HG03432 (cell line): ENCODE measurements at regions not wholly inside any gene's neighbourhood (a gene's known extent, or its start where the extent isn't known, plus 50 kb on each side); places are given as distances from the start of the nearest gene placed in this dataset.
"Not testable (repeated sequence)": the region's sequence is repeated elsewhere in the genome, so short reads cannot be mapped to it uniquely, and the experiment has no call there.

Experiments
- ATAC-seq: cut with Tn5 transposase; IDR thresholded peaks from one replicate; pipeline ENCODE4 v1.9.1; 2021; ENCODE audit warnings: mild to moderate bottlenecking, moderate library complexity; ENCODE audit not compliant: unreplicated experiment

DNA sequence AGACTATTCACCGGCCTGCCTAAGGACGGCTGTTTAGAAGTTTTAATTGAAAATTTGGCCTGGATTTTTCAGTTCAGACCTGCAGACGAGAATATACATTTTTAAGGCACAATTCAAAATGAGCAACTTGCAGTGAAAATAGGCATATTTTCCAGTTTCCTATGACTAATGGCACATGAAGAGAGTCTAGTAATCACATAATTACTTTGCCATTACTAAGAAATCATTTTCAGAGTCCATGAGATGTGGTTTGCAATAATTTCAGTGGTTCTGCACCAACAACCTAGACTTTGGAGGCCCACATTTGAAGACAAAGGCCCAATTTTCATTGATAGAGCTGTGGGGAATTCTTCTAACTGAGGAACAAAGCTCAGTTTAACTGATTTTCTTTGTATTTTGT lies 205.3 kb downstream of the SOX2 start:
- ATAC-seq: no peak

DNA sequence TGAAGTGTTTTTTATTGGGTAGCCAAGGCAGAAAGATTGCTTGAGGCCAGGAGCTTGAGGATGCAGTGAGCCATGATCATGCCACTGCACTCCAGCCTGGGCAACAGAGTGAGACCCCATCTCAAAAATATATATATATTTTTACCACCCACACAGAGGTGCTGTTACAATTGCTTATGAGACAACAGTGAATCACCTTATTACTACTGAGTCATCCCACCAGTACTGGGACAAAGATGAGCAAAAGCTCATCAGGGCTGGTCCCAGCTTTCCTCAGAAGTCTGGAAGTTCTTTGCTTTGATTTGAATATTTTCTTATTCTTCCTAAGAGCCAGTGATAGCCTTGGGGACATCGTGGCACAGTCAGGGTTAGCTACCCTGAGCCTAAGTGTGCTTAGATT lies 207.7 kb downstream of the SOX2 start:
- ATAC-seq: no peak

DNA sequence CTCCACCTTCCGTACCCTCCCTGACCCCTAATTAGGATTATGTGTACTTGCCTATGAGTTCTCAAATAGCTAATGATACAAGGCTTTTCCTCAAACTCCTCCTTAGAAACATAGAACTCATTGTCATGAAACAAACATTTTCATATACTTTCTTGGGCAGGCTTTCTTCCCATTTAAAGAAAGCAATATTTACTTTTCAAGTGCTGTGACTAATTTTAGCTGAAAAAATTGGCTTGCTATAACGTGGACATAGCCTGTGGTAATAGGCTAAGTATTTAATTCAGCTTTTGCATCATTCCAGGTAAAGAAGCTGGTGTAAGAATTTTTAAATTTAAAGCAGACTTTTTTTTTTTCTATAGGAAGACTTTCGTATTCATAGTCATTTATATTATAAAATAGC lies 208.7 kb downstream of the SOX2 start:
- no peak for ATAC-seq

DNA sequence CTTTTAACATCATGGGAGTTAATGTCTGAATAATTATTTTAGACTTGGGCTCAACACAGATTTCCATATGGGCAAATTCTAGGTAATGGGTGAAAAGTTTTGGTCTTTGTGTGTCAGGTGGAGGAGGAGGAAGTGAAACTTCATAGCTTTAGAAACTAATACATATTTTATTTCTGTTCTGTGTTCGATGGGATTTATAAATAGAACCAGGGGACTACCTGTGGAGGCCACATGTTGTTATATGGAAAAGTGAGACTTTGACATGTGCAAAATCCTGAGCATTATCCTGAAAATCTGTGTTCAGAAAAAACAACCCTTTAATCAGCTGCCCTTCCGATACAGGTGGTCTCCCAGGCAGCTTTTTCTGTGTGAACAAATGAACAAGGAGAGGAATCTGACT lies 209.5 kb downstream of the SOX2 start:
- peak; percentile 96 for ATAC-seq

DNA sequence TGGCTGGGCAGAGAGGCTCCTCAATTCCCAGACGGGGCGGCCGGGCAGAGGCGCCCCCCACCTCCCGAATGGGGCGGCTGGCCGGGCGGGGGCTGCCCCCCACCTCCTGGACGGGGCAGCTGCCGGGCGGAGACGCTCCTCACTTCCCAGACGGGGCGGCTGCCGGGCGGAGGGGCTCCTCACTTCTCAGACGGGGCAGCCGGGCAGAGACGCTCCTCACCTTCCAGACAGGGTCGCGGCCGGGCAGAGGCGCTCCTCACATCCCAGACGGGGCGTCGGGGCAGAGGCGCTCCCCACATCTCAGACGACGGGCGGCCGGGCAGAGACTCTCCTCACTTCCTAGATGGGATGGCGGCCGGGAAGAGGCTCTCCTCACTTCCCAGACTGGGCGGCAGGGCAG lies 214.1 kb downstream of the SOX2 start:
- ATAC-seq: not testable (repeated sequence)

DNA sequence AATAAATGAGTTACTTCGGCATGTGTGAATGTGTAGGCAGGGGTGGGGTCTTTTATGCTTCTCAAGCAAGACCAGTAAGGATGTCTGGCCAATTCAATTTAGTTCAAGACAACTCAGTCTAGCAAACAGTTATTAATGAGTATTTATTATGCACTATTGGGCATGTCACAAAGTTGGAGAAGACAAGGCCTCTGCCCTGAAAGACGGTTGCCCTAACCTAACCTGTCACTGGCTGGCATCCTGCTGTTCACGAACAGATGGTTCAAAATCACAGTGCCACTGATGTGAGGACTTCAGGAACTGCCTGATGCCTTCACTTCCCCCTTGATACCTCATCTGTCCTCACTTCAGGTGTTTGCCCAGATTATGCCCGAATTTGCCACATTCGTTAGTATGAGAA lies 217.8 kb downstream of the SOX2 start:
- no peak for ATAC-seq

DNA sequence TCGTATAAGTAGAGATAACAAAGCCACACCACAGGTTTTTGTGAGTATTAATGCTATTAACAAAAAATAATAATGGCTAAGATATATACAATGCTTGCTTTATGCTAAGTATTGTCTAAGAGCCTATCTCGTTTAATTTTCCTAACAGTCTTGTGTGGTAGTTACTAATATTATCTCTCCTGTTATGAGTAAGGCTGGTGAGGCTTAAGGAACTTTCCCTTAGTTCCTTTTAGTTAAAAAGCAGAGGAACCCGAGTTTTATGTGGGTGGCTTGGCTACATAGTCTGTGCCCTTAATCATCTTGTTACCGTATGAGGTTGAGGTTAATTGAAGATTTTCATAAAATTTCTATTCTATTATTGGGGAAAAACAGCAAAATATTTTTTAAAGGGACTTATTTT lies 218.4 kb downstream of the SOX2 start:
- peak; percentile 37 for ATAC-seq

DNA sequence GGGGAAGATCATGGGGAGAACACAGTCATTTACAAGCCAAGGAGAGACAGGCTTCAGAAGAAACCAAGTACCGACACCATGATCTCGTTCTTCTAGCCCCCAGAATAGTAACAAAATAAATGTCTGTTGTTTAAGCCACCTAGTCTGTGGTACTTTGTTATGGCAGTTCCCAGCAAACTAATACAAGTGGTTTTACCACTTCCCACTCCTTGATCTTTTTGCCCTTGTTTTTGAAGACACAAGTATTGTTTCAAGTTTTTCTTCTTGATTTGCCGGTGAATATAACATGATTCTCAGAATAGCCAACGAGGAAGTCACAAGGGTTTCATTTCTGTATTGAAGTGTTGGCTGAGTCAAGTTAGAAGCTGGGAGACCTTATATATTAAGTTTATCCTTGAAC lies 220.3 kb downstream of the SOX2 start:
- ATAC-seq: peak; percentile 67

DNA sequence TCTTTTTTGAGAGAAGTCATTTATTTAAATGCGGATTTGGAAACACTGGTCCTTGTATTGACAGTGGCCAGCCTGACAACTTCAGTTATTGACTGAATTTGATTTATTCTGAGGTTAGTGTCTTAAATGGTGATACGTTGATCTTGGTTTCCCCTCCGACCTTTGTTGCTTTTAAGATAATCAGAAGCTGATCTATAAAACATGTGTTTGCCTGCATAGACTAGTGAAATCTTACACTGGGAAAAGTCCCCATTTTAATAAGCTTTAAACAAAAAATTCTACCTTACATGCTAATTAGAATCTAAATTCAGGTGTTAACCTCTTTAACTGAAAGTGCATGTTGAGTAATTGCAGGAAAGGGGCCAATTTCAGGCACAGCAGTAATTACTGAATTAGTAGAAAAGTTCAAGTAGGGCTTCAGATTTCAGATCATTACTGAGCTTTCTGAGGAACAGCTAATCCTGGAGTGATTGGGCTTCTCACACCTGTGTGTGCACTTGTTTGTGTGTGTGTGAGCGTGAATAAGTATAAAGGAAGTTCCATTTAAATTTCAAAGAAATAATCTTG lies 221.4 kb downstream of the SOX2 start:
- peak; percentile 43 for ATAC-seq

DNA sequence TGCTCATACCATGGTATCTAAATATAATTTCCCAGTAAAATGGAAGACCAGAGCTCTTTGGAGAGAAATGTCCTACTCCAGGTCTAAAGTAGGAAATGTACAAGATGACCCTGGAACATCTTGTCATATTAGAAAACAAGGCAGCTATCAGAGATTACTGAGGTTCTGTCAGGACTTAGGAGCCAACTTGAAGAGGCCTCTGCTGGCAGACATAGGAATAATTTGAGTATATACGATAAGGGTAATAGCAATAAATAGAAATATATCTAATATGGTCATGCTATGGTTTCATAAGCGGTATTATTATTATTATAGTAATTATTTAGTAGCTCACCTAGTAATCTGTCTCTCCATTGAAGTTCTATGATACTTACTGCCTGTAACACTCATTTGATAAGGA lies 224.2 kb downstream of the SOX2 start:
- no peak for ATAC-seq

DNA sequence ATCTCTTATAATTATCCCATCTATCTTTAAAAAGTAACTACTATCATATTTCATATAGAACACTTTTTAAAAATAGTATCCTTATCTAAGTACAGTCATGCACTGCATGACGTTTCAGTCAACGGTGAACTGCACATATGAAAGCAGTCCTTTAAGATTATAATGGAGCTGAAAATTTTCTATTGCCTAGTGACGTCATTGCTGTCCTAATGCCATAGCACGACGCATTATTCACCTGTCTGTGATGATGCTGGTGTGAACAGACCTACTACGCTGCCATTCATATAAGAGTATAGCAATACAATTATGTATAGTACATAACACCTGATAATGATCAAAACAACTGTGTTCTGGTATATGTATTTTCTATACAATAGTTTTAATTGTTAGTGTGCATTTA lies 225.0 kb downstream of the SOX2 start:
- ATAC-seq: no peak

DNA sequence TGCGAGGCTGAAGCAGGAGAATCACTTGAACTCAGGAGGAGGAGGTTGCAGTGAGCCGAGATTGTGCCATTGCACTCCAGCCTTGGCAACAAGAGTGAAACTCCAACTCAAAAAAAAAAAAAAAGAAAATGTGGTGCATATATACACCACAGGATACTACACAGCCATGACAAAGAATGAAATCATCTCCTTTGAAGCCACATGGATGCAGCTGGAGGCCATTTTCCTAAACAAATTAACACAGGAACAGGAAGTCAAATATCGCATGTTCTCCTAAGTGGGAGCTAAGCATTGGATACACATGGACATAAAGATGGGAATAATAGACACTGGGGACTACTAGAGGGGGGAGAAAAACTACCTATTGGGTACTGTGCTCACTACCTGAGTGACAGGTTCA lies 226.9 kb downstream of the SOX2 start:
- ATAC-seq: not testable (repeated sequence)

DNA sequence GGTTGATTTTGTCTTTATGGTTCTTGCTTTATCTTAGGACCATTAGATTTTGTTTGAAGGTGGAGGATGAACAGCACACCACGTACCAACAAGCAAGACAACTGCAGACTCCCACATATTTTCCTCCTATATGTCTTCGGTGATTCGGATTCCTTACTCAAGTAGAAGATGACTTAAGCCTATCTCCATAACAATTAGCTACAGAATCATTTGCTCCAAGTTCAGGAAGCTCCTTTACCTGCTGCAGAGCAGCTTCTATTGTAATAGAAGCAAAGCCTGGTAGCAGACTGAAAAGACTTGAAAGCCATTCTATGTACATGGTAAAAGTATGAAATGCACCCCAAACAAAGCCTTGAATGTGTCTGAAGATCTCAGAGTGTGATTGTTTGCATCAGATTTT lies 229.0 kb downstream of the SOX2 start:
- no peak for ATAC-seq

DNA sequence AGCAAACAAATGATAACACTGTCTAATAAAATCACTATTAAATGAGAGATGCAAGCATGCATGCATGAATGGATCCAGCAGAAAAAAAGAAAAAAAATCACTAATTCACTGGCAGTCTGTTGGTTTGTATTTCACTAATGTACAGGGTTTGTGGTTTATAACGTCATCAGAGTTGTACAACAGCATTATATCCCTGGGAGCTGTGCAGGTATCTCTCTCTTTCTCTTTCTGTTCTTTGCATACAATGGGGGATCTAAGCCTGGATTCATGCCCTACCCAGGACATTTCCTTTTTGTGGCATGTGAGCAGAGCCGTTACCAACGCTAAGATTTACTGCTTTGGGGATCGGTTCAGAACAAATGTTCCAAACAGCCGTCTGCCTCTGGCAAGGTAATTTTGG lies 229.5 kb downstream of the SOX2 start:
- ATAC-seq: peak; percentile 79

DNA sequence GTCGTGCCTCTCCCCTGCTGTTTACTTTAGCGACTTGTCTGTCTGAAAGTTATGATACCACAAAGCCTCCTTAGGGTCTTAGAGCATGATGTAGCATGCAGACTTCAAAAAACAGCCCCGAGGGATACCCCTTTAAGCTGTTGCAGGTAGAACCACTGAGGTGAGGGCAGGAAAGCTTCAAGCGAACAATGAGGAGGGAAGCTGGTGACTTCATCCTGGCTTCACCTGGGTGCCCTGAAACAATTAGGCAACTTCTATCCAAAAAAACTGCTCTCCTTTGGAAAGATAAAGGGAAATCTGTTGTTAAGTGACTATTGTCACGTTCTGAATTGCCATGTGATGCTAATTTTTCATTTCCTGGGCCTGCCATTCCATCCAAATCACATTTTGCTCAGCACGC lies 231.6 kb downstream of the SOX2 start:
- no peak for ATAC-seq

DNA sequence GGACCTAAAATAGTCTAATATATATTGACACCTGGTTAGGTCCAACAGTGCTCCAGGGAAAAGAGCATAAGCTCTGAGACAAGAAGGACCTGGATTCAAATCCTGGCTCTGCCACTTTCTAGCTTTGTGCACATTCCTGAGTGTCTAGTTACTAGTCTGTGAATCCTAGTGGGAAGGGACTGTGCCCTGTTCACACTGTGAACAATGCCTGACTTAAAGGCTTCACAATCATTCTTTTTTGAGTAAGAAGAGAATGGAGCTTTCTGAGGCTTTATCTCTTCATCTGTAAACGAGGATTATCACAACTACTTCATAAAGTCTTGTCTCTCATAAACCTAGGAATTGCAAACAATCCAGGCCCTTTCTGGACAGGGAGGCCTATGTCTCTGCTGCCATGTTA lies 235.9 kb downstream of the SOX2 start:
- no peak for ATAC-seq

DNA sequence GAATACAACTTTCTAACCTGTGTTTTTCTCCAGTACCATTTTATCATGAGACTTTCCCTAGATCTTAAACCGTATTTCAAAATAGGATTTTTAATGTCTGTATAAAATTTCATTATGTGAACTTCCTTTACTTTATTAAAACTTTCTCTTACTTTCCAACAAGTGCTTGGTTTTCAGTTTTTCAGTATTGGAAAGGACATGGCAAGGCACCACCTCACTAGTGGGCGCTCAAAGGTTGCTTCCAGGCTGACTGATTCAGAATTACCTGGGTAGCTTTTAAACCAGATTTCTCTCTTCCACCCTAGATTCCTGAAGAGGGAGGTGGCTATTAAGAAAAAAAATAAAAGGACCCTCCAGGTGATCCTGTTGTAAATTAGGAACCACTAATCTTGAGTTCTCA lies 236.6 kb downstream of the SOX2 start:
- ATAC-seq: no peak

DNA sequence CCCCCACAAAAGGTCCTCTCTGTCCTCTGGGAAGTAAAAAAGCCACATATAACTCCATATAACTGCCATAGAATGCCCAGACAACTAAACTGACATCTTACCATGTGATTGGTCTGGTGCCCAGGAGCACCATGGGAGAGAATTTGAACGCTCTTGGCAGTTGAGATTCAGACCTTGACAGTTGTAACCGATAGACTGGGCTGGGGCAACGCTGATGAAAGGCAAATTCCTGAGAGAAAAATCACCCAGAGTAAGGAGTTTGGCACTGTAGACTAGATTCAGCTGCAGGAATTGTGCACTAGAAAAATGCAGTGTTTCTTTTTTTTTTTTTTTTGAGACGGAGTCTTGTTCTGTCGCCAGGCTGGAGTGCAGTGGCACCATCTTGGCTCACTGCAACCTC lies 240.5 kb downstream of the SOX2 start:
- no peak for ATAC-seq

DNA sequence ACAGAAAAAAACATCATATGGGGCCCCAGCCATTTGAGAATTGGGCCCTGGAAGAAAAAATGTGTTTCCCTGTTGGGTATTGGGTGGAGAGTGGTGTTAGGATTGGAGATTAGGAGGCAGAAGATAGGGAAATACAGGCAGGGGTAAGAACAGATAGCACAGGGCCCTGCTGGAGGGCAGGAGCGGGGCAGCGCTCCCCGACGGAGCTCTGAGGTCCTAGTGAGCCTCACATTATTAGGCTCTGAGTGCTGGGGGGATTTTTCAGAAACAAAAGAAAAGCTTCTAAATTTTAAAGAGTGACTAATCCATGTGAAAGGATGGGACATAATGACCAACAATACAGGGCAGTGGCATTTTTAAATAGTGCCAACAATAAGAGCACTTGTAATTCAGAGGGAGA lies 241.2 kb downstream of the SOX2 start:
- ATAC-seq: no peak

DNA sequence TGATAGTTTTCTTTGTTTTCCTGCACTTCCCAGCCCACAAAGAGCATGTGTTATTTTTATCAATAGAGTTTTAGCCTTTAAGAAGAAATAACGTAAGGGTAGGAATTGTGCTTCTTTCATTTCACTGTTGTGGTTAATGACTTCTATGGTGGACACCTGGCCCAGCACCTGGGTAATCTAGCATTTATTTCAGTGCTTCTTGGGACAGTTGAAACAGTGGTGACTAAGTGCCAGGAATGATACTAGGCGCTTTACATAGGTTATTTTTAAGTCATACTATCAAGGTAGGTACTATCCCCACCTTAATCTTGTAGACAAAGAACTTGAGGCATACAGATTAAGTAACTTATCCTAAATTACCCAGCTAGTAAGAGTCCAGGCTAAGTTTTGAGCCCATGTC lies 243.8 kb downstream of the SOX2 start:
- ATAC-seq: peak; percentile 65

DNA sequence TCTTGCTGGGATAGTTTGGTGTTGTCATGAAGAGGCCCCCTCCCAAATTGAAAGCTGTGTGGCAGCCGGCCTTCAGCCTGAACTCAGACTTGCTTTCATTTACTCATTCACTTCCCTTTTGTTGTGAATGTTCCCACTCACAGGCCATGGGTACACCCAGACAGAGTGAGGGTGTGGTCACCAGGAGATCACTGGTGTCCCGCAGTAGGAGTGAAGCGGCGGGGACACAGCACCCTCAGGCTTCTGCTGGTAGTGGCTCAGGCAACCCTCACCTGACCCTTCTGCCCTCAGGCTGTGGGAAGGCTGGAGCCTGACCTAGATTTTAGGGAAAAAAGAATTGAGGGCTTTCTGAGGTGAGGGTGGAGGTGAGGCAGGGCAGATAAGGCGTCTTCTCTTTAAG lies 244.4 kb downstream of the SOX2 start:
- ATAC-seq: peak; percentile 50

DNA sequence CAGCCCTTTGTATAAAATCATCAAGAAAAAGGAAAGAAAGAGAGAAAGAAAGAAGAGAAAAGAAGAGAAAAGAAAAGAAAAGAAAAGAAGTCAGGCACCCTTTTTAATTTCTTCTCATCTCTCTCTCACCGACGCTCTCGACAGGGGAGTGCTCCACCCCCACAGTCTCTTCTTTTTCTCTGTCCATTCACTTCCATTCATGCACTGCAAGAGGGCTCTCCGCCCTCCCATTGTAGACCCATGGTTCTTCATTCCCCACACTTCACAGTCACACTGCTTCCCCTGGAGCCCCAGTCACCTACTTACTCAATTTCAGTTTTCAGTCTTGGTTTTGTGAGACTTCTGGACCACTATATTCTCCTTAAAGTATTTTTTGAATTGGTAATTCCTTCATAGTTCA lies 254.7 kb downstream of the SOX2 start:
- ATAC-seq: no peak

DNA sequence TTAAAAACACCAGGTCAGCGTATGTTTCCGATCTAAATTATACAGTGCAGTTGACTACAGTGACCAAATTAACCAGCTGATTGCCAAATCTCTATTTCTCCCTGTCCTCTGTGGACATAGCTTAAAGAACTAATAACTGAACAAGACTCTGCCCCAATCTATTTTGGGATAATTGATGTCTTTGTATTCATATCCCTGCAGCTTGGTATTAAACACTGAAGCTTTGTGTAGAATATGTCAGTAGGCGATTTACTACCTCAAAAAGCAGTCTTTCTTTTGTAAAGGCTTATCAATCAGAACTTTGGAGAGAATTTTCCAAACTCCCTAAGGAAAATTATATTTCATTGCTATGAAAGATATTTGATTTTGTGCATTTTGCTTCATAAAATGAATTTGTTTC lies 258.2 kb downstream of the SOX2 start:
- ATAC-seq: no peak

DNA sequence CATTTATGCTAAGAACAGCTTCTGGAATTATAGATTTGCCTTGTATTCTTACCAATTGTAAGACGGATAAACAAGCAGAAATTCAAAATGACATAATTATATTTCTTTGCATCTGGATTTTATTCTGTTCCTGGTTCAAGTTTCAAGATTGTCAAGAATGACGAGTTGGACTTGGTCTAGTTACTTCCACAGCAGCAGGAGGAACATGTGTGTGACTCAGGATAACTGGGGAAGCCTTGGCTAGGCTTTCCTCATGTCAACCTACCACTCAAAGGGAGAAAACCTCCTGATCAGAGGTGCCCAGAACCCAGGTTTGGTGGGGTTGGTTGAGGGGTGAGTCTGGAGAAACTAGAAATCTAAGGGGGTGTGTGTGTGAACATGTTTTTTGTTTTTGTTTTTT lies 259.7 kb downstream of the SOX2 start:
- no peak for ATAC-seq
